Mesenchymal stem cell (in vitro differentiated cells and primary cell): ENCODE measurements at regions not wholly inside any gene's neighbourhood (a gene's known extent, or its start where the extent isn't known, plus 50 kb on each side); places are given as distances from the start of the nearest gene placed in this dataset.
"Not testable (repeated sequence)": the region's sequence is repeated elsewhere in the genome, so short reads cannot be mapped to it uniquely, and the experiment has no call there.

Source experiments
- DNase-seq: peaks from one replicate; pipeline ENCODE4 v3.0.0-alpha.2; 2013
- H2AFZ ChIP-seq: one replicate; pipeline ENCODE4 v1.6.1; 2013; ENCODE audit warnings: low read depth, mild to moderate bottlenecking, control low read depth, inconsistent platforms, low read length, moderate library complexity
- H2AK5ac ChIP-seq: 2 replicates; pipeline ENCODE4 v1.6.1; 2013; ENCODE audit warnings: low read length, moderate library complexity, mild to moderate bottlenecking, inconsistent platforms; ENCODE audit not compliant: severe bottlenecking
- H2BK120ac ChIP-seq: one replicate; pipeline ENCODE4 v1.6.1; 2013; ENCODE audit warnings: low read depth, mild to moderate bottlenecking, inconsistent platforms, low read length, moderate library complexity
- H2BK12ac ChIP-seq, 2 experiments: one replicate each; pipeline ENCODE4 v1.6.1; 2013; ENCODE audit warnings: inconsistent platforms in 2 of 2, low read length in 2 of 2, mild to moderate bottlenecking in 2 of 2, moderate library complexity in 2 of 2, control low read depth in 1 of 2
- H2BK15ac ChIP-seq: one replicate; pipeline ENCODE4 v1.6.1; 2013; ENCODE audit warnings: mild to moderate bottlenecking, low read depth, inconsistent platforms; ENCODE audit not compliant: poor library complexity, severe bottlenecking
- H2BK5ac ChIP-seq: 2 replicates; pipeline ENCODE4 v1.6.1; 2013; ENCODE audit warnings: low read depth, mild to moderate bottlenecking, low read length, control low read depth, inconsistent platforms; ENCODE audit not compliant: poor library complexity, severe bottlenecking
- H3K14ac ChIP-seq, 2 experiments: one replicate each; pipeline ENCODE4 v1.6.1; 2013; ENCODE audit warnings: inconsistent platforms in 2 of 2, low read length in 2 of 2, control low read depth in 1 of 2, mild to moderate bottlenecking in 1 of 2, moderate library complexity in 1 of 2
- H3K18ac ChIP-seq, 2 experiments: one replicate each; pipeline ENCODE4 v1.6.1; 2013; ENCODE audit warnings: inconsistent platforms in 2 of 2, low read length in 2 of 2, control low read depth in 1 of 2, low read depth in 1 of 2, mild to moderate bottlenecking in 1 of 2
- H3K23ac ChIP-seq, 2 experiments: one replicate each; pipeline ENCODE4 v1.6.1; 2013; ENCODE audit warnings: inconsistent platforms in 2 of 2, low read length in 2 of 2, mild to moderate bottlenecking in 2 of 2, moderate library complexity in 2 of 2, control low read depth in 1 of 2
- H3K27ac ChIP-seq: 2 replicates; pipeline ENCODE4 v1.5.1; 2013; ENCODE audit warnings: mild to moderate bottlenecking, moderate library complexity, low read length, control low read depth, inconsistent platforms; ENCODE audit not compliant: poor library complexity, severe bottlenecking
- H3K27me3 ChIP-seq, 2 experiments: 2 replicates each; pipeline versions ENCODE4 v1.6.1 to v1.7.0; 2013; ENCODE audit warnings: low read length in 2 of 2, mild to moderate bottlenecking in 2 of 2, moderate library complexity in 2 of 2, control low read depth in 1 of 2, inconsistent platforms in 1 of 2; ENCODE audit not compliant: control insufficient read depth in 1 of 2, insufficient read depth in 1 of 2
- H3K36me3 ChIP-seq, 2 experiments: 2 replicates each; pipeline versions ENCODE4 v1.6.1 to v1.7.0; 2013; ENCODE audit warnings: low read length in 2 of 2, control low read depth in 1 of 2, inconsistent platforms in 1 of 2, low read depth in 1 of 2, mild to moderate bottlenecking in 1 of 2; ENCODE audit not compliant: insufficient read depth in 2 of 2, control insufficient read depth in 1 of 2
- H3K4ac ChIP-seq, 2 experiments: one replicate each; pipeline ENCODE4 v1.6.1; 2013; ENCODE audit warnings: inconsistent platforms in 2 of 2, low read length in 2 of 2, mild to moderate bottlenecking in 2 of 2, moderate library complexity in 2 of 2, control low read depth in 1 of 2, low read depth in 1 of 2
- H3K4me1 ChIP-seq: 2 replicates; pipeline ENCODE4 v1.6.1; 2013; ENCODE audit warnings: low read depth, low read length, control low read depth; ENCODE audit not compliant: control insufficient read depth, insufficient read depth
- H3K4me2 ChIP-seq: 2 replicates; pipeline ENCODE4 v1.6.1; 2013; ENCODE audit warnings: low read length, mild to moderate bottlenecking, inconsistent platforms; ENCODE audit not compliant: poor library complexity, severe bottlenecking
- H3K4me3 ChIP-seq, 2 experiments: 2 replicates each; pipeline versions ENCODE4 v1.5.1 to v1.7.0; 2013; ENCODE audit warnings: low read length in 2 of 2, mild to moderate bottlenecking in 2 of 2, control low read depth in 1 of 2, low read depth in 1 of 2; ENCODE audit not compliant: insufficient read depth in 1 of 2
- H3K79me1 ChIP-seq: replicated peaks from 2 replicates; pipeline ENCODE4 v1.6.1; 2013; ENCODE audit warnings: mild to moderate bottlenecking, control low read depth, low read length, inconsistent platforms; ENCODE audit not compliant: poor library complexity, severe bottlenecking
- H3K9ac ChIP-seq: 2 replicates; pipeline ENCODE4 v1.7.0; 2013; ENCODE audit warnings: mild to moderate bottlenecking, low read length, moderate library complexity
- H3K9me3 ChIP-seq: 2 replicates; pipeline ENCODE4 v1.7.0; 2013; ENCODE audit warnings: mild to moderate bottlenecking, low read length; ENCODE audit not compliant: control insufficient read depth
- H4K8ac ChIP-seq: one replicate; pipeline ENCODE4 v1.6.1; 2013; ENCODE audit warnings: inconsistent platforms, mild to moderate bottlenecking, low read length, moderate library complexity
- H4K91ac ChIP-seq: one replicate; pipeline ENCODE4 v1.6.1; 2013; ENCODE audit warnings: mild to moderate bottlenecking, low read length, inconsistent platforms
- WGBS: methylation state at CpG from one replicate; pipeline ENCODE4 v1.1.7; 2013; ENCODE audit warnings: mixed read lengths; 5-methylcytosine and 5-hydroxymethylcytosine counted together

- no peak overlapping the region for H2AK5ac ChIP-seq
- no peak overlapping the region for H4K8ac ChIP-seq
- no peak overlapping the region for H3K14ac ChIP-seq
- no peak overlapping the region for H2BK5ac ChIP-seq
- no peak overlapping the region for H3K4me2 ChIP-seq
- H2BK15ac ChIP-seq = no peak overlapping the region
- no peak overlapping the region for H4K91ac ChIP-seq
- no peak overlapping the region for H3K9ac ChIP-seq
- no peak overlapping the region for H2AFZ ChIP-seq
- no peak overlapping the region for H2BK120ac ChIP-seq
- no peak overlapping the region for H3K4me3 ChIP-seq
- no peak overlapping the region for H2BK12ac ChIP-seq
- no peak overlapping the region for H3K4ac ChIP-seq
- no peak overlapping the region for H3K23ac ChIP-seq
- no CpG with 5 or more reads among the region's 1 CpG for WGBS
- no peaks in the 10 kb centered on the region for H3K79me1 ChIP-seq
- H3K36me3 ChIP-seq = no peaks in the 10 kb centered on the region
- no peak overlapping the region for H3K27ac ChIP-seq
- no peaks in the 10 kb centered on the region for H3K9me3 ChIP-seq
- no peaks in the 10 kb centered on the region for H3K27me3 ChIP-seq
- no peaks in the 10 kb centered on the region for H3K4me1 ChIP-seq
- no peak for DNase-seq
- H3K18ac ChIP-seq = no peak overlapping the region
These were observed 1152.4 kb upstream of the ALCAM start for GRCh38 chr3:104214277-104214676.

- no peaks in the 10 kb centered on the region for H3K79me1 ChIP-seq
- H2BK5ac ChIP-seq = no peak overlapping the region
- H3K4ac ChIP-seq = no peak overlapping the region
- no peak overlapping the region for H4K91ac ChIP-seq
- no peak overlapping the region for H2BK15ac ChIP-seq
- no peak overlapping the region for H2AK5ac ChIP-seq
- no peak overlapping the region for H3K18ac ChIP-seq
- H3K23ac ChIP-seq = no peak overlapping the region
- no peak overlapping the region for H3K4me3 ChIP-seq
- H2AFZ ChIP-seq = no peak overlapping the region
- H3K14ac ChIP-seq = no peak overlapping the region
- no peak overlapping the region for H3K27ac ChIP-seq
- WGBS = 78% methylated on average over 2 of the region's 2 CpGs
- no peaks in the 10 kb centered on the region for H3K27me3 ChIP-seq
- H2BK12ac ChIP-seq = no peak overlapping the region
- no peaks in the 10 kb centered on the region for H3K4me1 ChIP-seq
- H4K8ac ChIP-seq = no peak overlapping the region
- DNase-seq = no peak
- H3K4me2 ChIP-seq = no peak overlapping the region
- no peaks in the 10 kb centered on the region for H3K36me3 ChIP-seq
- H2BK120ac ChIP-seq = no peak overlapping the region
- no peaks in the 10 kb centered on the region for H3K9me3 ChIP-seq
- no peak overlapping the region for H3K9ac ChIP-seq
These were observed 1151.8 kb upstream of the ALCAM start for GRCh38 chr3:104214937-104215336.

GRCh38 chr3:104219046-104219445 lies 1147.7 kb upstream of the ALCAM start:
- H3K36me3 ChIP-seq, H4K91ac ChIP-seq, H2AFZ ChIP-seq, H3K23ac ChIP-seq, DNase-seq, H4K8ac ChIP-seq, H3K4me2 ChIP-seq, H3K27me3 ChIP-seq, H3K4ac ChIP-seq, H3K18ac ChIP-seq, H3K27ac ChIP-seq, H3K4me1 ChIP-seq, H2AK5ac ChIP-seq, H3K79me1 ChIP-seq, H2BK120ac ChIP-seq, H2BK12ac ChIP-seq, H2BK5ac ChIP-seq, H3K14ac ChIP-seq, H3K9ac ChIP-seq, H3K9me3 ChIP-seq, H2BK15ac ChIP-seq, H3K4me3 ChIP-seq: not testable (repeated sequence)
- WGBS = 89% methylated on average over 1 of the region's 2 CpGs

GRCh38 chr3:104234442-104235194 lies 1132.1 kb upstream of the ALCAM start:
- no peak for DNase-seq
- no peaks in the 10 kb centered on the region for H3K4me1 ChIP-seq
- no peak overlapping the region for H3K4ac ChIP-seq
- no peak overlapping the region for H3K4me2 ChIP-seq
- H2BK120ac ChIP-seq = no peak overlapping the region
- no peaks in the 10 kb centered on the region for H3K79me1 ChIP-seq
- H3K9me3 ChIP-seq = no peaks in the 10 kb centered on the region
- no peak overlapping the region for H3K14ac ChIP-seq
- H3K9ac ChIP-seq = no peak overlapping the region
- no peak overlapping the region for H3K27ac ChIP-seq
- no peak overlapping the region for H2BK5ac ChIP-seq
- no peaks in the 10 kb centered on the region for H3K36me3 ChIP-seq
- H2AFZ ChIP-seq = no peak overlapping the region
- no peak overlapping the region for H3K23ac ChIP-seq
- H4K91ac ChIP-seq = no peak overlapping the region
- no CpG with 5 or more reads among the region's 1 CpG for WGBS
- no peak overlapping the region for H2AK5ac ChIP-seq
- H3K4me3 ChIP-seq = no peak overlapping the region
- H2BK12ac ChIP-seq = no peak overlapping the region
- H3K18ac ChIP-seq = no peak overlapping the region
- H3K27me3 ChIP-seq = no peaks in the 10 kb centered on the region
- no peak overlapping the region for H2BK15ac ChIP-seq
- H4K8ac ChIP-seq = no peak overlapping the region
